ENCODE measurements at regions not wholly inside any gene's neighbourhood (a gene's known extent, or its start where the extent isn't known, plus 50 kb on each side); places are given as distances from the start of the nearest gene placed in this dataset.

- FAIRE-seq (no peak), DNase-seq (ENCODE audit: low read depth, low spot score) (no peak), ATAC-seq (no peak)
- Histone ChIP-seq H3K4me2 (ENCODE audit: control insufficient read depth, insufficient read depth) (no peak overlapping the region), H3K27me3 (replicated peaks in 1 of 2; ENCODE audit: control insufficient read depth in 2 of 2, insufficient read depth in 2 of 2, low read length in 1 of 2) (peaks cover 0 to 6% of the 10 kb centered on the region in 2 experiments; a peak in 2 of 4 replicates), H3K9ac (ENCODE audit: control insufficient read depth, insufficient read depth, low read length) (no peak overlapping the region), H2AFZ (ENCODE audit: control insufficient read depth, low read depth, low read length) (no peak overlapping the region), H3K79me2 (ENCODE audit: control insufficient read depth, insufficient read depth, low read length) (no peaks in the 10 kb centered on the region), H3K4me3 (no peak overlapping the region), H3K27ac (ENCODE audit: control insufficient read depth, insufficient read depth) (no peak overlapping the region), H4K20me1 (ENCODE audit: control insufficient read depth, insufficient read depth) (0 out of 2 replicates have a peak, but pooled peaks cover 2% of the 10 kb centered on the region), H3K4me1 (ENCODE audit: control insufficient read depth, insufficient read depth, low read length) (no peaks in the 10 kb centered on the region), H3K9me3 (replicated peaks; ENCODE audit: control insufficient read depth, insufficient read depth, low read length) (no peaks in the 10 kb centered on the region), H3K36me3 (ENCODE audit: control insufficient read depth in 2 of 2, insufficient read depth in 2 of 2, low read length in 1 of 2) (no peaks in the 10 kb centered on the region)
- ChIA-PET CTCF (no interaction called here), RAD21 (ENCODE audit: unreplicated experiment) (no interaction called here), POLR2A (no interaction called here), SMC1A (ENCODE audit: uncharacterized antibody, unreplicated experiment) (no interaction called here)
- intact Hi-C loops (cut with micrococcal nuclease; ENCODE audit: unreplicated experiment), result no loop called here
- WGBS (ENCODE audit: insufficient coverage, insufficient replicate concordance, low lambda C conversion rate, missing lambda C conversion rate), result 24% methylated on average over 6 of the region's 6 CpGs
- TF ChIP-seq TBL1XR1 (IDR thresholded peaks at IDR 0.05; ENCODE audit: low read depth, low read length) (no peak), NFIC (IDR thresholded peaks at IDR 0.05; ENCODE audit: low read depth, low read length) (no peak), EGR1 (IDR thresholded peaks at IDR 0.05; ENCODE audit: borderline replicate concordance in 1 of 2, low read depth in 2 of 2, low read length in 2 of 2) (no peak), PML (IDR thresholded peaks at IDR 0.05; ENCODE audit: low read length) (no peak), PBX3 (IDR thresholded peaks at IDR 0.05; ENCODE audit: insufficient replicate concordance, low read depth, low read length) (no peak), NFXL1 (IDR thresholded peaks at IDR 0.05; ENCODE audit: borderline replicate concordance) (no peak), TARDBP (IDR thresholded peaks at IDR 0.05; ENCODE audit: borderline replicate concordance) (no peak), IKZF2 (IDR thresholded peaks at IDR 0.05) (no peak), CHD1 (IDR thresholded peaks at IDR 0.05; ENCODE audit: low read depth, low read length) (no peak), ATF7 (IDR thresholded peaks at IDR 0.05; ENCODE audit: low read depth) (no peak), CREB1 (IDR thresholded peaks at IDR 0.05; ENCODE audit: low read depth) (no peak), RBBP5 (conservative IDR thresholded peaks at IDR 0.05) (no peak), YBX1 (IDR thresholded peaks at IDR 0.05) (no peak), ATF3 (IDR thresholded peaks at IDR 0.05; ENCODE audit: borderline replicate concordance, extremely low read depth, low read depth, low read length) (no peak), ZBTB4 (CRISPR knock-in tag; IDR thresholded peaks at IDR 0.05) (no peak), NFYA (IDR thresholded peaks at IDR 0.05; ENCODE audit: borderline replicate concordance, low read depth, low read length) (no peak), HDAC6 (IDR thresholded peaks at IDR 0.05; ENCODE audit: unreplicated experiment) (no peak)
- BruUV-seq (replicated peaks), result no TSS peak
- in situ Hi-C loops (cut with MboI), result no loop called here
Measured at GRCh38 chr2:120571015-120571728, 164.5 kb upstream of the GLI2 start.

Data from GM12878 (cell line).